ENCODE measurements at regions not wholly inside any gene's neighbourhood (a gene's known extent, or its start where the extent isn't known, plus 50 kb on each side); places are given as distances from the start of the nearest gene placed in this dataset.

- no peak for DNase-seq
- no peak for TF ChIP-seq CTCF (IDR thresholded peaks at IDR 0.05; ENCODE audit: low read depth, low read length)
- Histone ChIP-seq H3K27ac (no peak overlapping the region), H3K36me3 (no peaks in the 10 kb centered on the region), H3K9me3 (ENCODE audit: severe bottlenecking) (no peaks in the 10 kb centered on the region), H3K27me3 (ENCODE audit: insufficient read depth, low read depth, severe bottlenecking) (peaks cover 44% of the 10 kb centered on the region), H3K4me3 (ENCODE audit: low read depth, low read length) (no peak overlapping the region)
Measured at GRCh38 chr1:101365186-101365585, 128.4 kb downstream of the S1PR1 start.

GRCh38 chr1:101365878-101366277, 129.1 kb downstream of the S1PR1 start:
- Histone ChIP-seq H3K27ac (no peak overlapping the region), H3K36me3 (no peaks in the 10 kb centered on the region), H3K4me3 (ENCODE audit: low read depth, low read length) (no peak overlapping the region), H3K27me3 (ENCODE audit: insufficient read depth, low read depth, severe bottlenecking) (peaks cover 42% of the 10 kb centered on the region), H3K9me3 (ENCODE audit: severe bottlenecking) (no peaks in the 10 kb centered on the region)
- no peak for DNase-seq
- no peak for TF ChIP-seq CTCF (IDR thresholded peaks at IDR 0.05; ENCODE audit: low read depth, low read length)

DNA sequence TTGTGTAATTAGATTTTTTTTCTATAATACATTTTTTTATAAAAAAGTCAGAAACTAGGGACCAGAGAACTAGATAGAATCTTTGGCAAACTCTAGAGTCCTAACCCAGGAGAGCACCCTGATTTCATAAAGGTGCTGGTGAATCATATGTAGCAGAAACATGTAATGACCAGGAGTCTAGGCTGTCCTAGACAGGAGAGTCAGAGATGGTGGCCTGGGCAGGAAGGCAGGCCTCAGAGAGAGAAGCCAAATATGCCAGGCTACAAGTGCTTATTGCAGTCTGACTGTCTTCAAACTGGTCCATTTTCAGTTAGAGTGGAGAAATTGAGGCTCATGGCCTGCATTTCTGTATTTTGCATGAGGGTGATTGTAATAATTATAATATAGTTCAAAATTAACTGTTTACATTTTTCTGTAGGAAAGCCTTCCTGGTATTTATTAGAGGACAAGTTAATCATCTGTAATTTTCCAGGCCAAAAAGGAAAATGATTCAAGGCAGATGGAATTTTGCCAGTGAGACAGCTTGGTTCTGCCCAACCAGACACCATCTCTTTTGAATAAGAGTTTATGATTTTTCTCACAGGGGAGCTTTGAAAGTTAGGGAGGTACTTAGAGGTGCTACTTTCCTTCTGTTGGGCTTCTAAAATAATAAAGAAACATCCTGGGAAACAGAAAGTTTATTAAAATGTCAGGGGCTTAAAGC, 129.8 kb downstream of the S1PR1 start:
- Histone ChIP-seq H3K9me3 (ENCODE audit: severe bottlenecking) (no peaks in the 10 kb centered on the region), H3K27ac (no peak overlapping the region), H3K4me3 (ENCODE audit: low read depth, low read length) (no peak overlapping the region), H3K36me3 (no peaks in the 10 kb centered on the region), H3K27me3 (ENCODE audit: insufficient read depth, low read depth, severe bottlenecking) (peaks cover 40% of the 10 kb centered on the region)
- no peak for TF ChIP-seq CTCF (IDR thresholded peaks at IDR 0.05; ENCODE audit: low read depth, low read length)
- no peak for DNase-seq

GRCh38 chr1:101367630-101368029, 130.8 kb downstream of the S1PR1 start:
- no peak overlapping the region for H3K4me3 ChIP-seq (ENCODE audit: low read depth, low read length)

DNA sequence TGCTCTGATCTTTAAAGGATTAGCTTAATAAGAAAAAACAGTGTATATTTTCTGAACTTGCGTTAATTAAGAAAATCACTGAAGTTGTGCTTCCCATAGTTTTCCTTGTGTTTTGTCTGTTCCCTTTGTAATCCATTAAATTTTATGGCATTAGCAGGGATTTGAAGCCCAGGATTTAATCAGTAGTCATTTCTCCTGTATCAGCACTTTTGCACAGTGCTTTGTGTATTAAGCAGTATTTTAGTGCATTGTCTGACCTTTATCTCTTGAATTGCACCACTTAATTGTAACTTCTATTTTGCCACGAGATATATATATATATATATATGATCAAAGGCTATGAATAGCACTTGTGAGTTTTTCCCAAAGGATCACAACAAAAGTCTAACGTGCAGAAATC, 133.7 kb downstream of the S1PR1 start:
- no peaks in the 10 kb centered on the region for H3K36me3 ChIP-seq
- H3K27ac ChIP-seq = no peak overlapping the region
- H3K4me3 ChIP-seq (ENCODE audit: low read depth, low read length) = no peak overlapping the region
- H3K9me3 ChIP-seq (ENCODE audit: severe bottlenecking) = no peaks in the 10 kb centered on the region
- DNase-seq = no peak
- TF ChIP-seq CTCF (IDR thresholded peaks at IDR 0.05; ENCODE audit: low read depth, low read length) = no peak
- peaks cover 48% of the 10 kb centered on the region for H3K27me3 ChIP-seq (ENCODE audit: insufficient read depth, low read depth, severe bottlenecking)

More at GRCh38 chr1:101367630-101368029, 130.8 kb downstream of the S1PR1 start:
- H3K27me3 ChIP-seq (ENCODE audit: insufficient read depth, low read depth, severe bottlenecking) = peaks cover 41% of the 10 kb centered on the region
- no peak overlapping the region for H3K27ac ChIP-seq
- no peaks in the 10 kb centered on the region for H3K9me3 ChIP-seq (ENCODE audit: severe bottlenecking)
- no peak for TF ChIP-seq CTCF (IDR thresholded peaks at IDR 0.05; ENCODE audit: low read depth, low read length)
- H3K36me3 ChIP-seq = no peaks in the 10 kb centered on the region
- DNase-seq = no peak

- H3K27me3 ChIP-seq (ENCODE audit: insufficient read depth, low read depth, severe bottlenecking) = peaks cover 51% of the 10 kb centered on the region
- H3K27ac ChIP-seq = no peak overlapping the region
- H3K4me3 ChIP-seq (ENCODE audit: low read depth, low read length) = no peak overlapping the region
- H3K9me3 ChIP-seq (ENCODE audit: severe bottlenecking) = no peaks in the 10 kb centered on the region
- H3K36me3 ChIP-seq = no peaks in the 10 kb centered on the region
- DNase-seq = no peak
- TF ChIP-seq CTCF (IDR thresholded peaks at IDR 0.05; ENCODE audit: low read depth, low read length) = no peak
Measured at GRCh38 chr1:101371259-101371658, 134.4 kb downstream of the S1PR1 start.
